Mononuclear cell (primary cell): ENCODE measurements at regions not wholly inside any gene's neighbourhood (a gene's known extent, or its start where the extent isn't known, plus 50 kb on each side); places are given as distances from the start of the nearest gene placed in this dataset.

Experiments used
- H3K27me3 ChIP-seq: 2 replicates; pipeline ENCODE4 v1.6.0; 2011; ENCODE audit warnings: low read length, control low read depth; ENCODE audit not compliant: insufficient read depth
- H3K4me1 ChIP-seq: 2 replicates; pipeline ENCODE4 v1.5.1; 2011; ENCODE audit warnings: mild to moderate bottlenecking, low read length, control low read depth; ENCODE audit not compliant: insufficient read depth
- H3K4me3 ChIP-seq: 2 replicates; pipeline ENCODE4 v1.5.1; 2011; ENCODE audit warnings: mild to moderate bottlenecking, low read length, moderate library complexity
- H3K9me3 ChIP-seq: 2 replicates; pipeline ENCODE4 v1.5.1; 2011; ENCODE audit warnings: low read depth, mild to moderate bottlenecking, control low read depth, low read length

GRCh38 chr22:27404441-27404840 lies 397.1 kb downstream of the MN1 start:
- no peaks in the 10 kb centered on the region for H3K9me3 ChIP-seq
- no peaks in the 10 kb centered on the region for H3K27me3 ChIP-seq
- H3K4me3 ChIP-seq: no peak overlapping the region
- H3K4me1 ChIP-seq: no peaks in the 10 kb centered on the region

- no peaks in the 10 kb centered on the region for H3K27me3 ChIP-seq
- no peaks in the 10 kb centered on the region for H3K4me1 ChIP-seq
- H3K9me3 ChIP-seq: no peaks in the 10 kb centered on the region
- H3K4me3 ChIP-seq: no peak overlapping the region
Measured at GRCh38 chr22:27405672-27406388, 395.7 kb downstream of the MN1 start.

GRCh38 chr22:27406389-27406861 lies 395.1 kb downstream of the MN1 start:
- Histone ChIP-seq H3K27me3 (no peaks in the 10 kb centered on the region), H3K9me3 (no peaks in the 10 kb centered on the region), H3K4me3 (no peak overlapping the region), H3K4me1 (no peaks in the 10 kb centered on the region)

- H3K4me3 ChIP-seq: no peak overlapping the region
- H3K27me3 ChIP-seq: no peaks in the 10 kb centered on the region
- H3K4me1 ChIP-seq: no peaks in the 10 kb centered on the region
- H3K9me3 ChIP-seq: no peaks in the 10 kb centered on the region
Measured at GRCh38 chr22:27407369-27407985, 394.1 kb downstream of the MN1 start.

GRCh38 chr22:27408068-27408467 lies 393.5 kb downstream of the MN1 start:
- Histone ChIP-seq H3K4me1 (no peaks in the 10 kb centered on the region), H3K27me3 (no peaks in the 10 kb centered on the region), H3K4me3 (no peak overlapping the region), H3K9me3 (no peaks in the 10 kb centered on the region)

GRCh38 chr22:27409299-27409698 lies 392.3 kb downstream of the MN1 start:
- H3K27me3 ChIP-seq: no peaks in the 10 kb centered on the region
- H3K4me3 ChIP-seq: no peak overlapping the region
- H3K9me3 ChIP-seq: no peaks in the 10 kb centered on the region
- no peaks in the 10 kb centered on the region for H3K4me1 ChIP-seq

- H3K4me3 ChIP-seq: no peak overlapping the region
- no peaks in the 10 kb centered on the region for H3K9me3 ChIP-seq
- no peaks in the 10 kb centered on the region for H3K27me3 ChIP-seq
- no peaks in the 10 kb centered on the region for H3K4me1 ChIP-seq
Measured at GRCh38 chr22:27412866-27413445, 388.6 kb downstream of the MN1 start.

- Histone ChIP-seq H3K4me3 (no peak overlapping the region), H3K9me3 (no peaks in the 10 kb centered on the region), H3K4me1 (no peaks in the 10 kb centered on the region), H3K27me3 (no peaks in the 10 kb centered on the region)
Measured at GRCh38 chr22:27413702-27414101, 387.9 kb downstream of the MN1 start.

- no peaks in the 10 kb centered on the region for H3K27me3 ChIP-seq
- H3K4me3 ChIP-seq: no peak overlapping the region
- H3K4me1 ChIP-seq: no peaks in the 10 kb centered on the region
- no peaks in the 10 kb centered on the region for H3K9me3 ChIP-seq
Measured at GRCh38 chr22:27416511-27417420, 384.8 kb downstream of the MN1 start.

- Histone ChIP-seq H3K4me1 (no peaks in the 10 kb centered on the region), H3K4me3 (no peak overlapping the region), H3K27me3 (no peaks in the 10 kb centered on the region), H3K9me3 (no peaks in the 10 kb centered on the region)
Measured at GRCh38 chr22:27417421-27417814, 384.1 kb downstream of the MN1 start.

GRCh38 chr22:27418261-27418660 lies 383.3 kb downstream of the MN1 start:
- Histone ChIP-seq H3K4me3 (no peak overlapping the region), H3K9me3 (no peaks in the 10 kb centered on the region), H3K27me3 (no peaks in the 10 kb centered on the region), H3K4me1 (no peaks in the 10 kb centered on the region)

- Histone ChIP-seq H3K9me3 (no peaks in the 10 kb centered on the region), H3K4me1 (no peaks in the 10 kb centered on the region), H3K27me3 (no peaks in the 10 kb centered on the region), H3K4me3 (no peak overlapping the region)
Measured at GRCh38 chr22:27419473-27419872, 382.1 kb downstream of the MN1 start.

- Histone ChIP-seq H3K9me3 (no peaks in the 10 kb centered on the region), H3K4me1 (no peaks in the 10 kb centered on the region), H3K27me3 (no peaks in the 10 kb centered on the region), H3K4me3 (no peak overlapping the region)
Measured at GRCh38 chr22:27420195-27420816, 381.2 kb downstream of the MN1 start.

- H3K4me3 ChIP-seq: no peak overlapping the region
- no peaks in the 10 kb centered on the region for H3K9me3 ChIP-seq
- H3K27me3 ChIP-seq: no peaks in the 10 kb centered on the region
- no peaks in the 10 kb centered on the region for H3K4me1 ChIP-seq
Measured at GRCh38 chr22:27420817-27421361, 380.7 kb downstream of the MN1 start.
